ENCODE measurements at regions not wholly inside any gene's neighbourhood (a gene's known extent, or its start where the extent isn't known, plus 50 kb on each side); places are given as distances from the start of the nearest gene placed in this dataset.

- TF ChIP-seq CTCF (conservative IDR thresholded peaks at IDR 0.05; ENCODE audit: low read depth, low read length): no peak
- no peak overlapping the region for H3K4me3 ChIP-seq (ENCODE audit: low read depth, low read length)
- DNase-seq (ENCODE audit: low read depth): no peak
Observed at GRCh38 chr12:58386136-58386535, 444.8 kb downstream of the ATP23 start.

DNA sequence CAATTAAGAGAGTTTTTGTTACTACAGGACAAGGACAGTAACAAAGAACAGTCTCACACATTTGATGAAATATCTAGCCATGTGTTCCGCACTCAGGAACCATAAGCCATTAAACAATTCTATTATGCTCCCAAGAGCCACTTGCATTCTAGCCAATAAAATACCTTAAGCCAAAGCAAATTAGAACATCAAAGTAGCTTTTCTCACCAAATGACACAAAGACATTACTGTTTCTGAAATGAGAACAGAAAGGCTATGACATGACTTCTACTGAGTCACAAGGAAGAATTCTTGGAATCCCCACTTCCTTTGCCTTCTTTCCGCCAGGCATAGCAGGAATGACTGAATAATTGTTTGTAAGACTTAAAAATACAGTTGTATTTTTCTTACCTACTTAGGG, 445.8 kb downstream of the ATP23 start:
- no peak for TF ChIP-seq CTCF (conservative IDR thresholded peaks at IDR 0.05; ENCODE audit: low read depth, low read length)
- no peak overlapping the region for H3K4me3 ChIP-seq (ENCODE audit: low read depth, low read length)
- DNase-seq (ENCODE audit: low read depth): peak; percentile 42

DNA sequence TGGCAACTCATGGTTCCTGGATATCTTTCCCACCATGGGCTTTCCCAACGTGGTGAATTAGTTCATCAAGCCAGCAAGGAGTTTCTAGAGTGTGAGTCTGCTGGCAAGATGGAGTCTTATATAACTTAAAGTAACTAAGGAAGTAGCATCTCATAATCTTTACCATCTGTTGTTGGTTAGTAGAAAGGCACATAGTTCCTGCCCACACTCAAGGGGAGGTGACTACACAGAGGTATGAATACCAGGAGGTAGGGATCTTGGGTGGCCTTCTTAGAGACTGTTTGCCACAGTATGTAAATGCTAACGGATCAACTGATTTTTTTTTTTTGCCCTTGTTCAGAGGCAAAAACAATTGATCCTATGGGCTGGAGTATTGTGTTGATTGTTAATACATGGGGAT, 446.9 kb downstream of the ATP23 start:
- DNase-seq (ENCODE audit: low read depth): no peak
- H3K4me3 ChIP-seq (ENCODE audit: low read depth, low read length): no peak overlapping the region
- no peak for TF ChIP-seq CTCF (conservative IDR thresholded peaks at IDR 0.05; ENCODE audit: low read depth, low read length)

GRCh38 chr12:58393152-58393551, 451.8 kb downstream of the ATP23 start:
- DNase-seq (ENCODE audit: low read depth): peak; percentile 45
- TF ChIP-seq CTCF (conservative IDR thresholded peaks at IDR 0.05; ENCODE audit: low read depth, low read length): no peak

DNA sequence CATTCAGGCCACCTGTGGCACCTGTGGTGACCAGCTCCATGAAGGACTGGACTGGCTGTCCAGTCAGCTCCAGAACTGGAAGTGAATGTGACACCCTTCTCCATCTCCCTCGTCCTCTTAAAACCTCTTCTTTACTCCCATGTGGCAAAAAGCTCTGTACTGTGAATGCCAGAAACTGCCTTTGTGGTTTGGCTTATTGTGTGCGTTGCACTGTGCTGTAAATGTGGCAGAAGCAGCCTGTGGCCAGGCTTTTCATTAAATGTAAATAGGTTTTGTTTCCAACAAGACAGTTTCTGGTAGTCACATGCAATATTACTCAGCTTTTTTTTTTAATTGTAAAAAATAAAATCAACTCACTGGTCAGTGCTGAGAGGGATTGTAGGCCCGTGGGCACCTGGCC, 453.7 kb downstream of the ATP23 start:
- no peak overlapping the region for H3K4me3 ChIP-seq (ENCODE audit: low read depth, low read length)
- no peak for DNase-seq (ENCODE audit: low read depth)
- TF ChIP-seq CTCF (conservative IDR thresholded peaks at IDR 0.05; ENCODE audit: low read depth, low read length): no peak

More at GRCh38 chr12:58393152-58393551, 451.8 kb downstream of the ATP23 start:
- H3K4me3 ChIP-seq (ENCODE audit: low read depth, low read length): no peak overlapping the region

DNA sequence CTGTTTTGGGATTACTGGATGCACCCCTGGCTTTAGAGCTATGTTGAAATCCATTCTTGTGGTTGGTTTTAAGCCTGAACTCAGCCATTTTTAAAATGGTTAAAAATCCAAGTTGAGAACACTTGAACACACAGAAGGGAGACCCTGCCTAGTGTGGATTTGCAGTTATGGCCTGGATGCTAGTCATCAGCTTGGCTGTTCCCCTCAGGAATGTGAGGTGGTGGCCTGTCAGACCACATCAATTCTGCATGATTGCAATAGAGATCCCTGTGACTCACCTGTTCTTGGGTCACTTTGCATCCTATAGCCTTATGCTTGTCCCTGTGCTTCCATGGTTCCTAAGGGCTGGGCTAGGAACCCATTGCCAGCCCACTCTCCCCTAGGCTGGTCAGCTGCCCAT, 454.1 kb downstream of the ATP23 start:
- peak; percentile 30 for DNase-seq (ENCODE audit: low read depth)
- TF ChIP-seq CTCF (conservative IDR thresholded peaks at IDR 0.05; ENCODE audit: low read depth, low read length): no peak
- no peak overlapping the region for H3K4me3 ChIP-seq (ENCODE audit: low read depth, low read length)

DNA sequence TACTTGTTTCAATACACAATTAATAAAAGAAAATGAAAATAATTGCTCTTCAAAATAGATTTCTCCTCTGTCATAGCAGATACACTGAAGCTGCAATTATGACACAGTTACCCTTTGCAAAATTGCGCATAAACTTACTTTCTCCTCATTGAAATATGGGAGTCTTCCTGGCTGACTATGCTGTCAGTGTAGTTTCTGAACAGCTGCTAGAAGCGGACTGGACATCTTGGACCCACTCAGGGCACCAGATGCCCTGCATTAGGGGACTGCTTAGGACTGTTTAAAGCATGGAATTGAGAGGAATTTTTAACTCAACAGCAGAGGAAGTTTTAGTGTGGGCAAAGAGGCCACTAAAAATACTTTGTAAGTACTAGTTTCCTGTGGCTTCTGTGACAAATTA, 454.9 kb downstream of the ATP23 start:
- no peak for DNase-seq (ENCODE audit: low read depth)
- no peak for TF ChIP-seq CTCF (conservative IDR thresholded peaks at IDR 0.05; ENCODE audit: low read depth, low read length)
- H3K4me3 ChIP-seq (ENCODE audit: low read depth, low read length): no peak overlapping the region
